ENCODE measurements at regions not wholly inside any gene's neighbourhood (a gene's known extent, or its start where the extent isn't known, plus 50 kb on each side); places are given as distances from the start of the nearest gene placed in this dataset.
A peak's percentile ranks its signal among the peaks of the same experiment; 100 is the strongest.

DNA sequence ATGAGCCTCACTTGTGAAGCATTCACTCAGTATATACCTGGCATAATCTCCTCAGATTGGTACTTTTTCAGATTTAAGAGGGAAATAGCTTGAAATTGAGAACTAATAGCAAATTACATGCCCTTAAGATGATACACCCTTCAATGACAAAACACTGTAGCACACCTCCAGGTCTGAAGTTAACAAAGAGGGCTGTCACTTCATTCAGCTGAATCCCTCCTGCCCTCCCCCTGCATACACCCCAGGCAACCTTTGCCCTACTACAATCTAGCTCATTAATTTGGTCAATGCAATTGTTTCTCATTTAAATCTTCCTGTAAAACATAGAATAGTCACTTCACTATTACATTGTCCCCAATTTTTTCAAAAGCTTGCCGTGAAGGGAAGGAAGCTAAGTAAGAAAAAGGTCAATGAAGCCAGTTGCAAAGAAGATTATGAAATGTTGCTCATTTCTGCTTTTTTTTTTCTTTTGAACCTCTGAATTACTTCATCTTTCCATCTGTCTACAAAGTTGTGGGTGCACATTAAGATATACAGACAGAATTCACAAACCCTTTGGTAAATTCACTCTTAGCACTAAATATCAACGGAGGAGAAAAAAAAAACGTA, 294.8 kb upstream of the PTGER4 start:
- peak; percentile 63 for DNase-seq

DNA sequence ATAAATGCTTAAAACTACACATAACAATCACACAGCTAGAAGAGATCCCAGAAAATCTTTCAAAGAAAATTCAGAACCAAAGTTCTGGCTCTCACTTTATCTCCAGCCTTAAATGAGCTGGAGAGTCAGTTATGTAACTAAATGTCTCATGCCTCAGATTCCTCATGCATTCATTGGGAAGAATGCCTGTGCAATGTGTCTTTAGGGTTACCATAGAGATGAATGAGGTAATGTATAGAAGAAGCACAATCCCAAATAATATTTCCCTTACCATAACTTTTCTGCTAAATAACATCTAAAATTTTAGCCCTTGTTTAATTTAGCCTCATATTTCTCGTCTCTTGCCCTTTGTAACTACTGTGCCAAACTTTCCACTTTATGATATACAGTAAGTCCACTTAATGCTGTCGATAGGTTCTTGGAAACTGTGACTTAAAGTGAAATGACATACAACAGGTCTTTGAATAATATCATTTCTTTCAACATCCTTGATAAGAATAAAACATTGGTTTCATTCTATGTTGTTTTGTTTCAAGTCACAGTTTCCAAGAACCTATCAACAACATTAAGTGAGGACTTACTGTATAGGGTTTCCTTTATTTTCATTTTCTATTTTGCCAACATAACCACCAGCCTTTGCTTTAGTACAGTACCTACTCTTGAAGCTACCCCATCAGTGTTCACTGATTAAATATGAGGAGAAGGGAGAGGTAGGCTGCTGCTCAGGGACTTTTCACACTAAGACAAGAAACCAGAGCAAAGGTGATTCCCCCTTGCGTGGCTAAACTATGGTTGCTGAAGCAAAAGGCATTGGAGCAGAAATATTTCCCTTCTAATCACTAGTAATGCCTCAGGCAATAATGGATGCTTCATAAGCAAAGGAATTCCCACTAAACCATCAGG, 295.7 kb upstream of the PTGER4 start:
- DNase-seq: no peak

DNA sequence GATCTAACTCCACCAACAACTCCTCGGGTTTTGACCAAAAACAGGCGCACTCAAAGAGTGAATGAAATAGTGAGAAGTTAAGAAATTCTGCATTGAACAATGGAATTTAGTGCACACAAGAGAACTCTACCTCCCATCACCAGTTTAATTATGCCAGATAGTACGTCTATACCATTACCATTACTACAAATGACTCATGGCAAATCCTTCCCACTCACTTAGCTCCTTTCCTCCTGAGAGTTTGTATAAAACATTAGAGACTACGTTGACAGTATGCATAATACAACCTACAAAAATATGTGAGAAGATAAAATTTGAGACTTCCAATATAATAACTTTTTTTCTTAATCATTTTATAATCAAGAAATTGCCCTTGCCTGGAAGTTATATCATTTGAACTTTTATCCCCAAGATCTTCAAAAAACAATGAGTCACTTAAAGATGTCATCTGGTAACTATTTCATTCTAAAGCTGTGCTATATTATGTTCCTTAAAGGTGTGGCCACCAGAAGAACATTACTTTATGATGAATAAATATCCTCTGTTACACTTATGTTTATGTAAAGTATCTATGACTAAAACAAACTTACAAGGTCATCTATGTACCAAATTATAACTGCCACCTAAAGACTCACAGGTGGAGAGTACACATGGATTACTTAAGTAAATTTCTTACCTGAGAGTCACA, 297.9 kb upstream of the PTGER4 start:
- no peak for DNase-seq

DNA sequence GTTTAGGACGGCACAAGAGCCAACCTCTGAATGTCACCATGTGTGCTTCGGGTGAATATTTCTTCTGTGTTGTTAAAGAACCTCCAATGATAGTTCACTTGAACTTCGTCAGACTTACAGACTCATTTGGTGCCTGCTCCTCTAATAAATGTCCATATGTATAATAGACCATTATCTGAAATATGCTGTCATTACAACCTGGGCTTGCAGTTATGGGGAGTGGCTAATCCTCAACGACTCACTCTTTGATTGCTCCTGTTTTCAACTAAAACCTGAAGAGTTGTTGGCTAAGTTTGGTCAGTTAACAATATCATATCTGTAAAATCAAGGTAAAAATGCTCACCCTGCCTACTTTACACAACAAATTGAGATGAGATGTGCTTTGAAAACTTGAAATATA, 298.7 kb upstream of the PTGER4 start:
- no peak for DNase-seq

DNA sequence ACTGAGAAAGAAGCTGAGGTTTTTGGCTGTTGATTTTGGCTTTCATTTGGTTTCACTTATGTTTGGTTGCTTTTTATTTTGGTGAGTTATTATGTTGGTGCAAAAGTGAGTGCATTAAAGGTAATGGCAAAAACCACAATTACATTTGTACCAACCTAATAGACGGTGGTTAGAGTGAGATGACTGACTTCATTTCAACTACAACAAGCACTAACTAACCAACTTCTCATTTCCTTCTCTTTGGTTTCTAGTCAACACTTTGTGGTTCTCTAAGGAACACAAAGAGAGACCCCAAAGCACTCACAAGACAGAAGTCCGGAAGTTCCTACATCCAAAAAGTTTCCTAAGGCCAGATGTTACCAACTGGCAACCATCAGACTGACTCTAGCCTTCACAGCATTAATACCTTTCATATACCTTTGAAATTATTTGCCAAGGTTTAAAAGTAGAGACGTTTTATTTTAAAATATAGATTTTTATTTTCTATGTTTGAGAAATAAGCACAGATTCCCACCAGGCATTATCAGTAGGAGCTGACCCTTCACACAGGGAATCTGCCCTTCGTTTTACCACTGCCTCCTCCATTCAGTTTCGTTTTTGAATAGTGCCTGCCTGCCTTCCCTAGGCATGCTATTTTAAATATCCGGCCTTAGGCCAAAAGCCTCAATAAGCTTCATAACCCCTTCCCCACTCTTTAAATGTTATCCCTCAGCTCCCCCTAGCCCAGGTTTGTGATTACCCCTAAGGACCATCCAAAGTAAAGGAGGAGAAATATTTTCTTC, 301.1 kb upstream of the PTGER4 start:
- peak; percentile 46 for DNase-seq

DNA sequence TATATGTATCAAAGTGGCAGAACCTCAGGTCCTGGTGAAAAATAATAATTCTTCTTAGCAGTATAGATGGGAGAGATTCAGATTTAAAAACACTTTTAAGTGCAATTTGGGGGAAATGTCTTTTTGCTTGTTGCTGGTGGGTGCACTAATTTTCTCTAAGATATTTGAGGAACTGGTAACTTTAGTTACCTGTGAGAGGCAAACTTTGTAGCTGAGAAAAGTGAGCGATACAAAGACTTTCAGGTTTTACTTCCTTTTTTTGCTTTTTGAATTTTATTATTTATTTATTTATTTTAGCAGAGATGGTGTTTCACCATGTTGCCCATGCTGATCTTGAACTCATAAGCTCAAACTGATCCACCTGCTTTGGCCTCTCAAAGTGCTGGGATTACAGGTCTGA, 303.1 kb upstream of the PTGER4 start:
- no peak for DNase-seq

DNA sequence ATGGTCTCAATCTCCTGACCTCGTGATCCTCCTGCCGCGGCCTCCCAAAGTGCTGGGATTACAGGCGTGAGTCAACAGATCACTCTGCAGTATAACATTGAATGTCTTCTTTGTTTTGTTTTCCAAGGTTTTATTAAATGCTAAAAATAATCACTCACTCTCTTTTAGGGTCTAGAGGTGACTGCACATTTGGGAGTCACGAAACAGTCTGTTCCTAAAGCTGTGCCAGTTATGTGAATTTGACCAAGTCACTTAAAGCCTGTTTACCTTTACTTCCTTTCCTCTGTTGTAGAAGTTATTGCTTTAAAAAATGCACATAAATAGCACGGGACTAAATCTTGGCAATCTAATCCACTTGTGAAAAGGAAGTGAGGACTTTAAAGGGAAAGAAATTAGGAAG, 304.9 kb upstream of the PTGER4 start:
- DNase-seq: no peak

DNA sequence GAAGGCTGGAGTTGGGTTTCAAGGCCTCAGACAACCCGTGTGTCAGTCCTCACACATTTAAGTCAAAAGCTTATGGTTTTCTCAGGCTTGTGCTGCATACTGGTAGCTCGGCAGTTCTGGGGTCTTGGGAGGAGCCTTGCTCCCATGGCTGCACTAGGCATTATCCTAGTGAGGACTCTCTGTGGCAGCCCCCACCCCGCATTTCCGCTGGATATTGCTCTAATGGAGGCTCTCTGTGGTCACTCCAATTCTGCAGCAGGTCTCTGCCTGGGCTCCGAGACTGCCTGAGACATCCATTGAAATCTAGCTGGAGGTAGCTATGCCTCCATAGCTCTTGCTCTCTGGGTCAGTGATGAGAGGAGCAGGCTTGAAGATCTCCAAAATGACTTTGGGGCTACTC, 311.5 kb upstream of the PTGER4 start:
- no peak for DNase-seq

DNA sequence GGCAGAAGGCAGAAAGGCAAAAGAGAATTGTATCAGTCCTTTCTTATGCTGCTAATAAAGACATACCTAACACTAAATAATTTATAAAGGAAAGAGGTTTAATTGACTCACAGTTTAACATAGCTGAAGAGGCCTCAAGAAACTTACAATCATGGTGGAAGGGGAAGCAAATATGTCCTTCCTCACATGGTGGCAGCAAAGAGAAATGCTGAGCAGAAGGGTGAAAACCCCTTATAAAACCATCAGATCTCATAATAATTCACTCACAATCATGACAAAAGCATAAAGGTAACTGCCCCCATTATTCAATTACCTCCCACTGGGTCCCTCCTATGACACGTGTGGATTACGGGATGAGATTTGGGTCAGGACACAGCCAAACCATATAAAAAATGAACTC, 312.5 kb upstream of the PTGER4 start:
- DNase-seq: peak; percentile 18

DNA sequence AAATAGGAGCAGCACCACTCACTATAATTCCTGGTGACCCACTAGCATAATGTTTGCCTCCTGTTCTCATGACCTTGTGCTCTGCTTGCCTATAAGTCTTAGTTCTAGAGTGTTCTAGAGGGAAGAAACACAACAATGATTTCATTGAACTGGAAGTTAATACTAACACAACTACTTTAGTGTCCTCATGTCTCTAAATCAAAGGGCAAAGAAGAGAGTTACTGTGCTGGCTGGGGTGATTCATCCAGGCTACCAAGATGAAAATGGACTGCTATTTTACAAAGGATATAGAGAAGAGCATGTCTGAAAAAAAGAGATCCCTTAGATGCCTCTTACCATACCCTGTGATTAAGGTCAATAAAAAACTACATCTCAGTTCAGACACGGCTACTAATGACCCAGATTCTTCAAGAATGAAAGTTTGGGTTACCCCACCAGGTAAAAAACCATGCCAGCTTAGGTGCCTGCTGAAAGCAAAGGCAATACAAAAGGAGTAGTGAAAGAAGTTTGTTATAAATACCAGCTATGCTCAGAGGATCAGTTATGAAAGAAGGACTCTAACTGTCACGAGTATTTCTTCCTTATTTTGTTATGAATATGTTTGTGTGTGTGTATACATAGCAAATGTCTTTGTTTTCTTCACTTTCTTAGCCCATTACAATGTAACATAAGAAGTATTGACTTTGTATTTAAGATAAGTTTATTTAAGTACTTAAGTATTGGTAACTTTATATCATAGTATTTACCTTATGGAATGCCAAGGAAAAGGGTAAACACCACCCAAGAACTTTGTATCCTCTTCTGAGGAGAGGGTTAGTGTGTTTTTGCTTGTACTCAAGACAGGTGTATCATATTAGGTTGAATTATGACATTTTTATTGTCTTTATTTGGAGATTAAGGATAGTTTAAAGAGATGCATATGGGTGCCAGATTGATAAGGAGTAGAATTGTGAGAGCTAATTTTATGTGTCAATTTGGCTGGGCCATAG, 314.1 kb upstream of the PTGER4 start:
- DNase-seq: no peak

DNA sequence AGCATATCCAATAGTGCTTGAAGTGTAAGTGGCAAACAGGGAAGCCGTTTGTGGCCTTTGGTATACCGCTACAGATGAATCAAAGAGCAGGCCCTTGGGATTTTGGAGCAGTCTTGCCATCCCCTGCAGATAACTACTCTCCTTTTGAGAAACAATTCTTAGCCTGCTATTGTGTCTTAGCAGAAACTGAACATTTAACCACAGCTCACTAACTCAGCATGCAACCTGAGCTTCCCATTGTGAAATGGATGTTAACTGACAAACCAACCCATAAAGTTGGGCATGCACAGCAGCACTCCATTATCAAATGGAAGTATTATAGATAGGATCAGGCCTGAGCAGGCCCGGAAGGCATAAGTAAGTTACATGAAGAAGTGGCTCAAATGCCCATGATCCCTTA, 315.3 kb upstream of the PTGER4 start:
- peak; percentile 38 for DNase-seq

DNA sequence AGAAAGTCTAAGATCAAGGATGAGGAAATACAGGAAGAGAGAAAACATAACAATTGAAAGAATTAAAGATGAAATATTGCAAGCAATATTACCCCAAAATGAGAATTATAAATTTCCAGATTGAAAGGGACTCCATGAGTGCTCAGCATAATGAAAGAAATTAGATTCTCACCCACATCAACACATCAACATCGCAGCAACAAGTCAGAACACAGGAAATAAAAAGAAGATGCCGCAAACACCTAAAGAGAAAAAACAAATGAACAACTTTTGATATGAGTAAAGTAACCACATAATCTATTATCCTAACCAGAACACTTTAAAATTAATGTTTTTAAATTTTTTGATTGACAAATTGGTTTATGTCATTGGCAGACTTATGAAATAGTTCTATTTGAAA, 318.3 kb upstream of the PTGER4 start:
- no peak for DNase-seq

DNA sequence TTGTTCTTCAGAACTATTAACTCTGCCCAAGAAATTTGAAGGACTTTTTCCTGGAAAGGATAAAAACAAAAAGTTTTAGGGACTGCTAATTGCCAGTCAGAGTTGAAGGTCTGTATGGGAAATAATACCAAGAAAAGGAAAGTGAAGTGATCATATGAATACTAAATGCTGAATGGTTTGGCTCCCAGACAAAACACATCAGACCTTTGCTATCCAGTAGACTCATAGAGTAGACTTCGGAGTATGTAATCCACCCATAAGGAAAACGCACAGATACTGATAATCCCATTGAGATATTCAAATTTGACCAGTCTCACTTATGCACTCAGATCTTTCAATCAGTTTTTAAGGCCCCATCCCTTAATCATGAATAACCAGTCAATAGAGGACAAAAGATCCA, 319.0 kb upstream of the PTGER4 start:
- no peak for DNase-seq

DNA sequence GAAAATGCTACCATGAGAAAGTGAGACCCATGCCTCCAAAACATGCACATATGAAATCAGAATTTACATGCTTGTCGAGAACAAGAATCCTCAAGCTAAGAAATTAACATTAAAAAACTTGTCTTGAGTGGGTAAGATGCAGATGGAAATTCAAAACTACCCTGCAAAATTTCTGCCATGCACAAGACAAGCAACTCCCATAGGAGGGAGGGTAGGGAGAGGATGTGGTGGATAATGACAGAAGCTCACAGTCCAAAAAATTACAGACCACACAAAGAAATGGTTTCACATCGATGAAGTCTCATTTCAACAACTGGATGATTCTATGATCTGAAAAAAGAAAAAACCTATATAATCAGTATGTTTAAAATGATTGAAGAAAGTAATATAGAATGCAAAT, 319.9 kb upstream of the PTGER4 start:
- no peak for DNase-seq

DNA sequence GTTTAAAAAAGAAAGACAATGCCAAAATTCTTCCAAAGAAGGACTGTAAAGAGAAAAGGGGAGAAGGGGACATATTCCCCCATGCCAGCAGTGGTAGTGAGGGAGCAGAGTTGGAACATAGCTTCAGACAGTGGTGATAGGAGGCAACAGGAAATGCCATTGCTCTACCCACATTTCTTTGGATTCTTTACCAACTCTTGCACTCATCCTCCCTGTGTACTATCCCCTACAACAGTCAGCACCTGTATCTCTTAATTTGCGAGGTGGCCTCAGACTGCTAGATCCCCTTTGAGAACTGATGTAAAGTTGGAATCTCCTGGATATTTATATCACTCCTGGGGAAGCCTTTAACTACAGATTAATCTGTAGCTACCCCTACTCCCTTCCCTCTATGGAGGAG, 320.6 kb upstream of the PTGER4 start:
- no peak for DNase-seq

DNA sequence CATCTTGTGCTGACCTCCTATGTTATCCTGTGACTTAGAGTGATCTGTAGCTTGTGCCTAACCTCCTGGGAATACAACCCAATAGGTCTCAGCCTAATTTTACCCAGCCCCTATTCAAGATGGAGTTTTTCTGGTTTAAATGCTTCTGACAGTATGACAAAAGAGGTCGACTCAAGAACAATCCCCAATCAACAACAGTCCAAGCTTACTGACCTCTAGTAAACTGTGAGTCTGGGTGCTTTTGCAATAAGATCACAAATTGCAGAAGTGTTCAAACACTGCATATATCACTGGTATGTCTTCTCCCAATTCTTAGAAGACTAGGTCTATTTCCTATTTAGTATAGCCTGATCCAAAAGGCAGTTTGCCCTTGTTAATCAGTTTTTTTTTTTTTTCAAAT, 323.5 kb upstream of the PTGER4 start:
- peak; percentile 58 for DNase-seq

DNA sequence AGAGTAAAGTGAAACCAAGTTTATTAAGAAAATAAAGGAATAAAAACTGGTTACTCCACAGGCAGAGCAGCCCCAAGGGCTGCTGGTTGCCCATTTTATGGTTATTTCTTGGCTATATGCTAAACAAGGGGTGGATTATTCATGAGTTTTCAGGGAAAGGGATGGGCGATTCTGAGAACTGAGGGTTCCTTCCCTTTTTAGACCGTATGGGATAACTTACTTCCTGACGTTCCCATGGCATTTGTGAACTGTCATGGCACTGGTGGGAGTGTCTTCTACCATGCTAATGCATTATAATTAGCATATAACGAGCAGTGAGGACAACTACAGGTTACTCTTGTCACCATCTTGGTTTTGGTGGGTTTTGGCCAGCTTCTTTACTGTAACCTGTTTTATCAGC, 323.9 kb upstream of the PTGER4 start:
- DNase-seq: no peak

DNA sequence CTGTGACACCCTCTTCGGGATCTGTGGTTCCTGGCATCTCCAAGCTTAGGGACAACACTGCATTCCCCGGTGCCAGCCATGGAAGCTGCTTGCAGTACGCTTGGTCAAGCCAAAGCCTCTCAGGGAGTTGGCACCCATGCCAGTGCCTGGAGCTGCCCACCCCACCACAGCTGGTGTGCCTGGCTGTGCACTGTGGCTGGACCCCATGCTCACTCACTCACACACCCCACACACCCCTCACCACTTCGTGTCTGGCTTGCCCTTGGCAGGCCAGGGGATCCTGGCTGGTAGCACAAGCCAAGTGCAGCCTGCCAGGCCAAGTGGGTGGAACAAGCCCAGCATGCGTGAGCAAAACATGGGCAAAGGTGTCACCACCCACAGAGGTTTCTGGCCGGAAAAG, 324.5 kb upstream of the PTGER4 start:
- no peak for DNase-seq

DNA sequence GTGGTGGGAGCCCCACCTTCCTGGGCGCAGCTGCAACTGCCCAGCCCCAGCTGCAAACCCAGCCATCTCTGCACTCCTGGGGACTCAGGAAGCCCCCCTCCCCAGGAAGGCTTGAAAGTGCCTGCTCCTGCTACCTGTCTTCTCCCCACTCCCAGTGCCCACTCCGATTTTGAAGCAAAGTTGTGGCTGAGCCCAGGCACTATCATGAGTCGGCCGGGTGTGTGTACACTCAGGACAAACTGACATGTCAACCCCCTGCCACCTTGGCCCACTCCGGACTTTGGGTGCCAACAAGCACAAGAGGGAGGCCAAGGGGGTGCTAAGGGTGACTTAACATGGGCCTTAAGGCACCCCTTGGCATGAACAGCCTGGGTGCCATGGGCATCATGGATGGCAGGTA, 325.5 kb upstream of the PTGER4 start:
- no peak for DNase-seq

DNA sequence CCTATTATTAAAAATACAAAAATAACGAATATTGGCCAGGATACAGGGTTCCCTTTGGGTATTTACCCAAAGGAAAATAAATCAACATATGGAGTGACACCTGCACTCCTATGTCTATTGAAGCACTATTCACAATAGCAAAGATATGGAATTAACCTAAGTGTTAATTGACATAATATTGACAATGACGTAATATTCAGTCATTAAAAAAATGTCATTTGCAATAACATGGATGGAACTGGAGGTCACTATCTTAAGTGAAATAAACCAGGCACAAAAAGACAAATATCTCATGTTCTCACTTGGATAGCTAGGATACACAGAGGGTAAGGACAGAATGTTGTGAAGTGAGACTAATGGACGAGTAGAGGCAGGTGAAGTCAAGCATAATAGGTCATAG, 326.3 kb upstream of the PTGER4 start:
- DNase-seq: no peak

DNA sequence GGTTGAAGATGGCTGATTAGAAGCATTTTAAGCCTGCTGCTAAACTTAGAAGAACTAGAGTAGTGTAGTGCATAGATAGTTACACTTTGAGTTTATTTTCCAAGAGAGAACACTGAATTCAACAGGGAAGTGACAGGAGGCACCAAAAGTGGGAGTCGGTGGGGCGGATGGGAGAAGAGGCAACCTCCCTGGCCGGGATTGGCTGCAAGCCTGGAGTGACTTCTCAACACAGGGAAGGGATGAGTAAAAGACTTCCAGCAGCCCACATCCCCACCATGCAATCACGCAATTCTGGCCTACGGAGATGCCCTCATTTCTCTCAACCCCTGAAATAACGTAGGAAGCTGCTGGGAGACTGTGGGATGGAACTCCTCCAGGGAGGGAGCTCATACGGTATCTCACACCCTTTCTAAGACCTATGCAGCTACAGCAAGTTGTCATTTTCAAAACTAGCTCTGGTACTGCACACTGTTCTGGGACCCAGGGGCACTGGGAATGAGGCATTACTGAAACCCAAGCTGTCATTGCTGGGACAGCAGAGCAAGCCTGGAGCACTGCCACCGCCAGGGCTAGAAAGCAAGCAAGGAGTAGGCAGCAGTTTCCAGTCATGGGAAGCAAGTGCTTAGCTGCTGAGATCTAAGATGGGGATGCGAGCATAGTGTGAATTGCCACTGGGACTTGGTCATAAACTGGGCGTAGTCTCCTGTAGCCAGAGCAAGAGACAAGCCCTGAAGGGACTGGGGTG, 331.6 kb upstream of the PTGER4 start:
- no peak for DNase-seq
